GM19043 (cell line): ENCODE measurements at regions not wholly inside any gene's neighbourhood (a gene's known extent, or its start where the extent isn't known, plus 50 kb on each side); places are given as distances from the start of the nearest gene placed in this dataset.

ENCODE experiments used
- ATAC-seq: cut with Tn5 transposase; IDR thresholded peaks from one replicate; pipeline ENCODE4 v1.9.1; 2021; ENCODE audit warnings: low read depth; ENCODE audit not compliant: unreplicated experiment

DNA sequence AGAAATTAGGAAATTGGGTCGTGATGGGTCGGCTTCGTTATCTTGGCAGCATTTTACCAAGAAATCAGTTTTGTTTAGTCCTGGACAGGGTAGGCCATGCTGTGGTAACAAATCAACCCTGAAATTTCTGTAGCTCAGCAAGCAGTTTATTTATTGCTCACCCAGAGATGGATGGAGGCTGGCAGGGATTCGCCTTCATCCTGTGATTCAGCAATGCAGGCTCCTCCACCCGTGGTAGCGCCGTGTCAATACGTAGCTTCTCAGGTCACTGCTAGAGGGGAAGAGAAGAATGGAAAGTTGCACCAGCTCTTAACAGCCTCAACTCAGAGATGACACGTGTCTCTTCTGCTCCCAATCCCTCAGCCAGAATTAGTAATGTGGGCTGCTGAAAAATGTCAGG is 157.0 kb upstream of the SGK1 start:
- ATAC-seq, result no peak

DNA sequence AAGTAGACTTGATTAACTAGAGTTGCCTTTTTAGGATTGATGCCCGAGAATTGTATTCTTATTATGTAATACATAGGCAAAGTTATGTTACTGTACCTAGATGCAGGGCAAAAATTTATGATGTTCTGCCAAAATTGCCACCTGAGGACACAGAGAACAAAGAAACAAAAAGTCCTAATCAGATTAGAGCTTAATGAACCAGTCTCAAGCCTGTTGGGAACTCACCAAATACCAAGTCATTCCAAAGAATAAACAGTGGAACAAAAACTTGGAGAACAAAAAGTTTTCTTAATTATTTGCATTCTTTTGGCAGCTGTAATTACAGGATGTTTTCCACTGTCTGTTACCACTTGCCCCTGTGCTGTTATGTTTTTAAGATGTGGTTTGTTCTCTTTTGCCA is 154.7 kb upstream of the SGK1 start:
- ATAC-seq, result no peak

- no peak for ATAC-seq
Measured at GRCh38 chr6:134472046-134472445, 154.1 kb upstream of the SGK1 start.

- ATAC-seq, result no peak
Measured at GRCh38 chr6:134470457-134470975, 152.6 kb upstream of the SGK1 start.

DNA sequence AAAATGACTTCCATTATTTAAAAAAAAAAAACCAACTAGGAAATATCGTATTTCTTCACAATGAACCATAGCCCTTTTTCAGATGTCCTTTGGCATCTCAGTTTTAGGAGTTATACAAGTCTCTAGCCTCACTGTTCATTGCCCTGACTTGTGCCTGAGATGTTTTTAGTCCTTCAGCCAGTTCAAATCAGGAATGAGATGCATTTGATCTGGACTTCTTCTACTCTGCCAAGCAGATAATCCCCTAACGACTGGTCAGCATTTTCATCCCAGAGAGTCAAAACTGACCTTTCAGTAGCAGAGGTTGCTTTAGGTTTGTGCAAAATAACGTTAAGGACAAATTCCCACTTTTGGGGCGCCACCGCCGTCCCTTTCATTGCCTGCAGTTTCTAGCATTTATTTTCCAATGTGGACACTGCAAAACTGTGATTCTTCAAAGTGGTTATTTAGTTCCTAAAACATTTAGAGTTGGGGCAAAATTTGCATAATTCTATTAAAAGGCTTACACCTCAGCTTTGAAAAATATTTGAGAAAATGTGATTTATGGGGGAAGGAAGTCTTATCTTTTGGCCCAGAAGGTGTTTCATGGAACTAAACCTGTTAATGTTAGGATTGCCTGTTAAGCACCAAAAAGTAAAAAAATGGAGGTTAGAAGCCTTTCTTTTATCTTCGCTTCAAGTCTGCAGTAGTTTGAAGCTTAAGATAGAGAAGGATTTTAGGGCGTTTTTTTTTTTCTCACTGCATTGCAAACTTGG is 152.0 kb upstream of the SGK1 start:
- ATAC-seq, result no peak

GRCh38 chr6:134468633-134469032 is 150.7 kb upstream of the SGK1 start:
- ATAC-seq, result no peak

GRCh38 chr6:134467620-134468019 is 149.7 kb upstream of the SGK1 start:
- ATAC-seq, result no peak

DNA sequence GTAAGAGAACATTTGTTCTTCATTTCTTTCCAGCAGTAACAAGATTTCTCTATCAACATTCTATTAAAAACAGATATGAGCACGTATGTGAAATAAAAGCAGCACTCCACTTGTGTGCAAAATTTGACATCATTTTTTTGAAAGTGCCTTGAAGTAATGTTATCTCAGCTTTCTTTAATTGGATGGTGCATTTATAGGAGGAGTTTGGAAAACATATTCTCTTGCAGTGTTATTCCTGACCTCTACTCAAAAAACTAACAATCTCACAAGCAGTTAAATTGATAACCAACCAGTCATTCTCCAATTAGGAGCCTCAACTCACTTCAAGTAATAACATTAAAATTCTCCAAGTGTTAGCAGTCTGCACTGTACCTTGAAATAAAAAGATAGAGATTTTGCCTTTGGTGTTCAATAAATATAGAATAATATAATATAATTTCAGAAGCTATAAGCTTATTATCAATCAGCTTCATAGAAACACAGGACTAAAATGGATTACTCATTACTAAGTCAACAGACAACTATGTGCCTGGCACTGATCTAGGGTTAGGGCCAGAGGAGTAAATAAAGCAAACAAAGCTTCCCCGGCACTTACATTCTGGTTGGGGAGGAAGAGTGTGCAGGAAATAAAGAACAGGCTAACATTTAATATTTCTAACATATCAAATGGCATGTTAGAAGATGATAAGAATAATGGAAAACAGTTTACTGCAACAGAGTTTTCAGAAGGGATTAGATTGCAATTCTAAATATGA is 149.0 kb upstream of the SGK1 start:
- no peak for ATAC-seq

GRCh38 chr6:134464690-134465411 is 146.9 kb upstream of the SGK1 start:
- no peak for ATAC-seq

GRCh38 chr6:134458857-134459657 is 141.1 kb upstream of the SGK1 start:
- ATAC-seq, result no peak

GRCh38 chr6:134457941-134458340 is 140.0 kb upstream of the SGK1 start:
- ATAC-seq, result no peak

- ATAC-seq, result no peak
Measured at GRCh38 chr6:134456226-134456625, 138.3 kb upstream of the SGK1 start.

DNA sequence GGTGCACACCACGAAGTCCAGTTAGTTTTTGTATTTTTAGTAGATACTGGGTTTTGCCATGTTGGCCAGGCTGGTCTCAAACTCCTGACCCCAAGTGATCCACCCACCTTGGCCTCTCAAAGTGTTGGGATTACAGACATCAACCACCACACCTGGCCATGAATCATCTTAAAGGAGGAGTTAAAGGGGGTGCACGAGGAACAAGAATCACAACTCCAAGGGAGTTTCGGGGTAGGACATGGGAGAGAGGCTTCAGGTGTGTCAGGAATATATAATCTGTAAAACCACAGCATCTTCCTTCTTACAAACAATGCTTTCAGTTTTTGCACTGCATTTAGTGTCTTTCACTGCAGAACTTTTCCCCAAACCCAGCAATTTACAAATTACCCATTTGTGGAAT is 137.4 kb upstream of the SGK1 start:
- no peak for ATAC-seq

DNA sequence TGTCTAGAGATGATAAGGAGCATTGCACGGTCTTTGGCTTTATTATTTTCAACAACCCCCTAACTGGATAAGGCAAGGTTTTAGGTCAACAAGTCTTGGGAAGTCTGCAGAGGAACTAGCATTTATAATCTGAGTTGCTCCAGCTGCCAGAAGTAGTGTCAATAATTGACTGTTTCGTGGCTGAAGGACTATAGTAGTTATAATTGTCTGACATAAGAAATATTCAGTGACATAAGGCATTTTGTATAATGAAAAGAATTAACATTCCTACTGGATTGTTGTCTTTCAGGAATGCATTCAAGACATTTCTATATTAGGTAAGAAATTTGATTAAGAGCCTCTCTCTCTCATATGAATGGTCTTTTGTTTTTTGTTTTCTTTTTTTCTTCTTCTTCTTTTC is 136.9 kb upstream of the SGK1 start:
- ATAC-seq, result no peak

GRCh38 chr6:134453792-134454510 is 136.0 kb upstream of the SGK1 start:
- no peak for ATAC-seq

- no peak for ATAC-seq
Measured at GRCh38 chr6:134452906-134453305, 135.0 kb upstream of the SGK1 start.

- ATAC-seq, result no peak
Measured at GRCh38 chr6:134451529-134451928, 133.6 kb upstream of the SGK1 start.

GRCh38 chr6:134449781-134450180 is 131.9 kb upstream of the SGK1 start:
- no peak for ATAC-seq

- ATAC-seq, result no peak
Measured at GRCh38 chr6:134449004-134449403, 131.1 kb upstream of the SGK1 start.

DNA sequence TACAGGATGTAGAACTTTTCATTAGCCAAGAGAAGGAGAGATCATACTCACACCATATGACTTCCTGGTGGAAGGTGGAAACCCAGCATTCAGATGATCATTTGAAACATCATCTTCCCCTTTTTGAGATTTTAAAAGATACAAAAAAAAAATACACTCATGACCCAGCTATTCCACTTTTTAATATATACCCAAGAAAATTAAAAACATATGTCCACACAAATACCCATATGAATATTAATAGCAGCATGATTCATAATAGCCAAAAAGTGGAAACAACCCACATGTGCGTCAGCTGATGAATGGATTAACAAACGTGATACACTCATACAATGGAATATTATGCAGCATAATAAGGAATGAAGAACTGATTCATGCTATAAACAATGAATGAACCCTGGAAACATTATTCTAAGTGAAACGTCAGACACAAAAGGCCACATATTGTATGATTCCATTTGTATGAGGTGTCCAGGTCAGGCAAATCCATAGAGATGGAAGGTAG is 130.0 kb upstream of the SGK1 start:
- ATAC-seq, result no peak
